PC-9 (cell line): ENCODE measurements at regions not wholly inside any gene's neighbourhood (a gene's known extent, or its start where the extent isn't known, plus 50 kb on each side); places are given as distances from the start of the nearest gene placed in this dataset.

Source experiments
- BruUV-seq: library from RNA; stranded (reverse); fragments of 400-500 nt; replicated peaks from 2 replicates; lab custom pipeline; 2021; lab: Mats Ljungman, UMichigan
- CTCF ChIA-PET: fragments of 300-600 bp; sonication (Branson Sonifier 250); formaldehyde crosslinking; loops from one replicate; lab custom pipeline; 2022; ENCODE audit warnings: antibody characterized with exemption; lab: Charles Lee
- POLR2A ChIA-PET: fragments of 300-600 bp; sonication (Branson Sonifier 250); formaldehyde crosslinking; loops from one replicate; lab custom pipeline; 2022; ENCODE audit warnings: antibody characterized with exemption; ENCODE audit not compliant: unreplicated experiment; lab: Charles Lee
- DNase-seq, 2 experiments: peaks; one replicate each; pipeline versions ENCODE4 v3.0.0 to v3.0.0-alpha.2; 2015 to 2022; ENCODE audit warnings: mixed read lengths in 1 of 2
- H2AFZ ChIP-seq: fragments of 200-600 bp; sonication (generic); 2 replicates; pipeline ENCODE4 v1.8.1; 2017; ENCODE audit warnings: antibody characterized with exemption
- H3F3A ChIP-seq: fragments of 200-600 bp; sonication (generic); 2 replicates; pipeline ENCODE4 v1.8.1; 2017; ENCODE audit warnings: antibody characterized with exemption, mild to moderate bottlenecking, low read depth; ENCODE audit not compliant: insufficient read depth
- H3K27ac ChIP-seq: fragments of 200-600 bp; sonication (generic); 2 replicates; pipeline ENCODE4 v1.6.1; 2016; ENCODE audit warnings: mixed run types
- H3K27me3 ChIP-seq: fragments of 200-600 bp; sonication (generic); 2 replicates; pipeline ENCODE4 v1.6.1; 2016; ENCODE audit warnings: low read depth, mixed run types; ENCODE audit not compliant: insufficient read depth
- H3K36me3 ChIP-seq: fragments of 200-600 bp; sonication (generic); 2 replicates; pipeline ENCODE4 v1.6.1; 2016; ENCODE audit warnings: low read depth, mixed run types
- H3K4me1 ChIP-seq: fragments of 200-600 bp; sonication (generic); replicated peaks from 2 replicates; pipeline ENCODE4 v1.6.1; 2016; ENCODE audit warnings: mixed run types; ENCODE audit not compliant: insufficient read depth
- H3K4me2 ChIP-seq: fragments of 200-600 bp; sonication (generic); 2 replicates; pipeline ENCODE4 v1.6.1; 2017; ENCODE audit warnings: mixed run types
- H3K4me3 ChIP-seq: fragments of 200-600 bp; sonication (generic); 2 replicates; pipeline ENCODE4 v1.6.1; 2016; ENCODE audit warnings: mixed run types
- H3K79me2 ChIP-seq: fragments of 200-600 bp; sonication (generic); 2 replicates; pipeline ENCODE4 v1.6.1; 2017; ENCODE audit warnings: low read depth, mixed run types
- H3K9me2 ChIP-seq: fragments of 200-600 bp; sonication (generic); 2 replicates; pipeline ENCODE4 v1.8.1; 2017; ENCODE audit warnings: mild to moderate bottlenecking; ENCODE audit not compliant: insufficient read depth
- H3K9me3 ChIP-seq: fragments of 200-600 bp; sonication (generic); 2 replicates; pipeline ENCODE4 v1.8.1; 2016; ENCODE audit warnings: low read depth; ENCODE audit not compliant: insufficient read depth
- H4K20me1 ChIP-seq: fragments of 200-600 bp; sonication (generic); 2 replicates; pipeline ENCODE4 v1.8.1; 2017; ENCODE audit not compliant: insufficient read depth
- EZH2 ChIP-seq: fragments of 200-600 bp; sonication (generic); IDR thresholded peaks from 2 replicates; pipeline ENCODE4 v1.8.0; 2017; ENCODE audit warnings: antibody characterized with exemption, low read depth
- intact Hi-C: fragments of 100-400 bp; cut with micrococcal nuclease; formaldehyde crosslinking; loops from one replicate; pipeline ENCODE4 v1.10.0; 2022; ENCODE audit not compliant: unreplicated experiment
- TF ChIP-seq, protein P1 (sequence below): fragments of 200-600 bp; sonication (generic); conservative IDR thresholded peaks from 2 replicates; pipeline ENCODE4 v1.6.1; 2017; ENCODE audit warnings: mixed run types, antibody characterized with exemption, mild to moderate bottlenecking, moderate library complexity

DNA sequence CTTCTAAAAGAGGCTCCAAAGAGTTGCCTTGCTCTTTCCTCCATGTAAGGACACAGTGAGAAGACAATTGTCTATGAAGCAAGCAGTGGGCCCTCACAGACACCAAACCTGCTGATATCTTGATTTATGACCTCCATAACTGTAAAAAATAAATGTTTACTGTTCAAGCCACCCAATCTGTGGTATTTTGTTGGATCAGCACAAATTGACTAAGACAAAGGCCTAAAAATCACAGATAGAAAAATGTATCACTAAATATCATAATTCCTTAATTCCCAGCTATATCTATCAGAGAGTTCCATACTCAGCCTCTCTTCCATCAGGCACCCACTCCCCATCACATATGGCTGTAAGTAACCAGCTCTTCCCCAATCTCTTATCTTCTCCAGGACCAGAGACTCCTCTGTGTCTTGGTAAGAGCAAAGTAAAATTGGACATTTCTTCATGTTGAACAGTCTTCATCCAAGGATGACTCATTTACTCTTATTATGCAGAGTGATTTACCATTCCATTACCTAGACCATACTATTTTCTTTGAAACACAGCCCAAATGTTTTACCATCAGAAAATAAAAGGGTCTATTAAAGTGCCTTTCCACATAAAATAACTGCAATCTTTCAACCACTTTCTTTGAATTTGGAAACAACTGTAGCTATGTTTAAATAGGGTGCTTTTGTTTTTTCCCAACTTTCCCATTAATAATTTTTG is 503.6 kb downstream of the MRPL39 start:
- no peak overlapping the region for H2AFZ ChIP-seq
- no peaks in the 10 kb centered on the region for H4K20me1 ChIP-seq

GRCh38 chr21:25097648-25098047 is 509.6 kb downstream of the MRPL39 start:
- Histone ChIP-seq H3K27ac (no peak overlapping the region), H3K4me1 (no peaks in the 10 kb centered on the region), H3K4me3 (no peak overlapping the region), H3K27me3 (no peaks in the 10 kb centered on the region), H3K9me2 (no peaks in the 10 kb centered on the region), H2AFZ (no peak overlapping the region), H4K20me1 (no peaks in the 10 kb centered on the region), H3K4me2 (no peak overlapping the region), H3K79me2 (no peaks in the 10 kb centered on the region), H3F3A (no peaks in the 10 kb centered on the region), H3K36me3 (no peaks in the 10 kb centered on the region), H3K9me3 (no peaks in the 10 kb centered on the region)
- no peak for DNase-seq
- intact Hi-C loops = no loop called here
- TF ChIP-seq EZH2 = no peak
- TF ChIP-seq, protein P1, sequence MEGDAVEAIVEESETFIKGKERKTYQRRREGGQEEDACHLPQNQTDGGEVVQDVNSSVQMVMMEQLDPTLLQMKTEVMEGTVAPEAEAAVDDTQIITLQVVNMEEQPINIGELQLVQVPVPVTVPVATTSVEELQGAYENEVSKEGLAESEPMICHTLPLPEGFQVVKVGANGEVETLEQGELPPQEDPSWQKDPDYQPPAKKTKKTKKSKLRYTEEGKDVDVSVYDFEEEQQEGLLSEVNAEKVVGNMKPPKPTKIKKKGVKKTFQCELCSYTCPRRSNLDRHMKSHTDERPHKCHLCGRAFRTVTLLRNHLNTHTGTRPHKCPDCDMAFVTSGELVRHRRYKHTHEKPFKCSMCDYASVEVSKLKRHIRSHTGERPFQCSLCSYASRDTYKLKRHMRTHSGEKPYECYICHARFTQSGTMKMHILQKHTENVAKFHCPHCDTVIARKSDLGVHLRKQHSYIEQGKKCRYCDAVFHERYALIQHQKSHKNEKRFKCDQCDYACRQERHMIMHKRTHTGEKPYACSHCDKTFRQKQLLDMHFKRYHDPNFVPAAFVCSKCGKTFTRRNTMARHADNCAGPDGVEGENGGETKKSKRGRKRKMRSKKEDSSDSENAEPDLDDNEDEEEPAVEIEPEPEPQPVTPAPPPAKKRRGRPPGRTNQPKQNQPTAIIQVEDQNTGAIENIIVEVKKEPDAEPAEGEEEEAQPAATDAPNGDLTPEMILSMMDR = no peak
- ChIA-PET CTCF (no interaction called here), POLR2A (no interaction called here)
- no TSS peak for BruUV-seq

More for the DNA sequence above, 503.6 kb downstream of the MRPL39 start:
- Histone ChIP-seq H3K79me2 (no peaks in the 10 kb centered on the region), H3K4me3 (no peak overlapping the region), H3K9me2 (no peaks in the 10 kb centered on the region), H3K36me3 (no peaks in the 10 kb centered on the region), H3K4me1 (no peaks in the 10 kb centered on the region), H3K27ac (no peak overlapping the region), H3K4me2 (no peak overlapping the region), H3K9me3 (no peaks in the 10 kb centered on the region), H3K27me3 (no peaks in the 10 kb centered on the region), H3F3A (no peaks in the 10 kb centered on the region)
- POLR2A ChIA-PET = no interaction called here
- BruUV-seq = no TSS peak
- DNase-seq = no peak
- intact Hi-C loops = no loop called here
- CTCF ChIA-PET = no interaction called here
- TF ChIP-seq EZH2 = no peak
- TF ChIP-seq, protein P1 = no peak

GRCh38 chr21:25094695-25095094 is 512.6 kb downstream of the MRPL39 start:
- CTCF ChIA-PET = no interaction called here
- DNase-seq = no peak
- no peaks in the 10 kb centered on the region for H3K9me3 ChIP-seq

More at GRCh38 chr21:25094695-25095094, 512.6 kb downstream of the MRPL39 start:
- POLR2A ChIA-PET = no interaction called here
- Histone ChIP-seq H3K79me2 (no peaks in the 10 kb centered on the region), H3F3A (no peaks in the 10 kb centered on the region), H3K9me2 (no peaks in the 10 kb centered on the region), H3K4me1 (no peaks in the 10 kb centered on the region), H3K36me3 (no peaks in the 10 kb centered on the region), H3K27me3 (no peaks in the 10 kb centered on the region), H4K20me1 (no peaks in the 10 kb centered on the region), H3K27ac (no peak overlapping the region), H3K4me2 (no peak overlapping the region), H3K4me3 (no peak overlapping the region), H2AFZ (no peak overlapping the region)
- no peak for TF ChIP-seq EZH2
- TF ChIP-seq, protein P1 = no peak
- intact Hi-C loops = no loop called here
- no TSS peak for BruUV-seq
